OCI-M1 (cell line): ENCODE measurements at regions not wholly inside any gene's neighbourhood (a gene's known extent, or its start where the extent isn't known, plus 50 kb on each side); places are given as distances from the start of the nearest gene placed in this dataset.

ENCODE experiments used
- DNase-seq: peaks from one replicate; lab custom pipeline; 2025; lab: John Stamatoyannopoulos, UW

DNA sequence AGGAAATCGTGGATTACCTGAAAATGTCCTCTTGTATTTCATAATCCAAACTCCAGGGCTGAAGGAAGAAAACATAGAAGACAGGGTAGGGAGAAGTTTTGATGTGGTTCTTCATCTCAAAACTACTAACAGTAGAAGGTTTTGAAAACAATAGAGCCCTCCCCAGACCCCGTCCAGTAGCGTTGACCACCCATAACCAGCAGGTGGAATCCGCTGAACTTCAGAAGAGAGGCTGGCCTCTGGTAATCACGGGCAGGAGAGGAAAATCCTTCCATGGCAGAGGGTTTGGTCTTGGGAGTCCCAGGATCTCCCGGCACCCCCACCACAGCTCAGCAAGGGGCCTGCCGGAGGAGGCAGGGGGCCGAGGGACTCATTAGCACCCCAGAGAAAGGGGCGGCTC is 333.4 kb upstream of the RNF32 start:
- DNase-seq: no peak

GRCh38 chr7:156305351-156305750 is 335.2 kb upstream of the RNF32 start:
- DNase-seq: no peak

DNA sequence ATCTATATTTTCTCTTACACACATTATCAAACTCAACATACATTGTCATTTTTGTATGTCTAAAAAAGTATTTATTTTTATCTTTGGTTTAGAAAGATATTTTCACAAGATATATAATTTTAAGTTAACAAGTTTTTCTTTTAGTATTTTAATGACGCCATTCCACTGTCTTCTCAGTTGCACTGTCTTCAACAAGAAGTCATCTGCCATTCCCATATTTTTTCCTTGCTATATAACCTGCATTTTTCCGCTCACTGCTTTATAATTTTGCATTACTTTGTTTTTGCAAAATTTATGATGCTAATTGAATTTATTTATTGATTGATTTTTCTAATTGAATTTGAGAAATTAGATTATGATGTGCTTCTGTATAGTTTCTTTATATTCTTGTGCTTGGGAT is 357.8 kb upstream of the RNF32 start:
- DNase-seq: no peak

GRCh38 chr7:156279635-156280034 is 360.9 kb upstream of the RNF32 start:
- DNase-seq: no peak

- no peak for DNase-seq
Measured at GRCh38 chr7:156275292-156275691, 365.3 kb upstream of the RNF32 start.

DNA sequence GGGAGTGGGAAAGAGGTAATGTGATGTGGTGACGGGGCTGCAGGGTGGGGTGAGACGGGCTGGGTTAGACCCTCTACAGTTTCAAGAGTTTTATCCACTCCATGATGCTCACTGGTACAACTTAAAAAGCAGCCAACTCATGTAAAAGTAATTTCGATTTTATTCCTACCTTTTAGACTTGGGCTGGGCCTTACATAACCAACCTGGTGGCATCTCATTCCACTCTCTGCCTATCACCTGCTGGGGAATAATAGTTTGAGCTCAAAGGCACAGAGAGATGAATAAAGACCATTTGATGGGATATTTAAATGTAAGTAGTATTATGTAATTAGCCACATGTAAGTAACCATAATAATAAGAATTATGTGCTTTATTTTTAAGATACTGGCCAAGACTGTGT is 366.0 kb upstream of the RNF32 start:
- no peak for DNase-seq

GRCh38 chr7:156261581-156261980 is 379.0 kb upstream of the RNF32 start:
- DNase-seq: no peak

DNA sequence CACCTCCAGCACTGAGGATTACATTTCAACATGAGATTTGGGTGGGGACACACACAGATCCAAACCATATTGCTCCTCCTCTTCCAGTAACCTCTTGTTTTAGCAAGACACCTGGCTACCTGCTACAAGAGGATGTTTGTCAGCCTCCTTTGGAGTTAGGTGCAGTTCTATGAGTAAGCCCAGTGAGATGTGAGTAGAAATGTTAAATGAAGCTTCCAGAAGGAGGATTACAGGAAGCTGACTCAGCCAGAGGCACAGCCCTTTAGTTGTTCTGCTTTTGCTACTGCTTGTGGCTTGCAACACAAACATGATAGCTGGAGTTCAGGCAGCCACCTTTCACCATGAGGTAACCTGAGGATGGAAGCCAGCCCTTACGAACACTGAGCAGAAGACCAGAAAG is 382.7 kb upstream of the RNF32 start:
- no peak for DNase-seq

DNA sequence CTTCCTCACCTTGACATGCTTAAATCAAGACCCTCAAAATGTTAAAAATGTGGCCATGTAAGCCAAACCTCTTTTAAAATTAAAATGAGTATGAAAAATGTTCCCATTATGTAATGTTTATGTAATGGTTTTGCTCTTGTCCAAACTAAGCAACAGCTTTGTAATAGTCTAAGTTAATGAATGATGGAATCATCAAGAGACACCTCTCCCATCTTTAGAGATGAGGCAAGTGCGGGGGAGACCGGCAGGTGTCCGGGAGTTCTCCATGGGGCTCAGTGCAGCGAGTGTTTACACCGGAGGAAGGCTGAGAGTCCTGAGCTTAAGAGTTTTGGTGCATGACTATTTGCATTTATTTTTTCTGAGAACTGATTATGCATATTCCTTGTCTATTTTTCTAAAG is 384.9 kb upstream of the RNF32 start:
- DNase-seq: no peak

- no peak for DNase-seq
Measured at GRCh38 chr7:156251861-156252260, 388.7 kb upstream of the RNF32 start.

- DNase-seq: no peak
Measured at GRCh38 chr7:156240532-156240931, 400.0 kb upstream of the RNF32 start.

GRCh38 chr7:156238366-156239133 is 402.0 kb upstream of the RNF32 start:
- DNase-seq: no peak

- no peak for DNase-seq
Measured at GRCh38 chr7:156237614-156238013, 403.0 kb upstream of the RNF32 start.

- DNase-seq: no peak
Measured at GRCh38 chr7:156236936-156237599, 403.5 kb upstream of the RNF32 start.

- DNase-seq: no peak
Measured at GRCh38 chr7:156236181-156236889, 404.2 kb upstream of the RNF32 start.

GRCh38 chr7:156234666-156235494 is 405.7 kb upstream of the RNF32 start:
- no peak for DNase-seq

- DNase-seq: no peak
Measured at GRCh38 chr7:156234192-156234591, 406.4 kb upstream of the RNF32 start.

DNA sequence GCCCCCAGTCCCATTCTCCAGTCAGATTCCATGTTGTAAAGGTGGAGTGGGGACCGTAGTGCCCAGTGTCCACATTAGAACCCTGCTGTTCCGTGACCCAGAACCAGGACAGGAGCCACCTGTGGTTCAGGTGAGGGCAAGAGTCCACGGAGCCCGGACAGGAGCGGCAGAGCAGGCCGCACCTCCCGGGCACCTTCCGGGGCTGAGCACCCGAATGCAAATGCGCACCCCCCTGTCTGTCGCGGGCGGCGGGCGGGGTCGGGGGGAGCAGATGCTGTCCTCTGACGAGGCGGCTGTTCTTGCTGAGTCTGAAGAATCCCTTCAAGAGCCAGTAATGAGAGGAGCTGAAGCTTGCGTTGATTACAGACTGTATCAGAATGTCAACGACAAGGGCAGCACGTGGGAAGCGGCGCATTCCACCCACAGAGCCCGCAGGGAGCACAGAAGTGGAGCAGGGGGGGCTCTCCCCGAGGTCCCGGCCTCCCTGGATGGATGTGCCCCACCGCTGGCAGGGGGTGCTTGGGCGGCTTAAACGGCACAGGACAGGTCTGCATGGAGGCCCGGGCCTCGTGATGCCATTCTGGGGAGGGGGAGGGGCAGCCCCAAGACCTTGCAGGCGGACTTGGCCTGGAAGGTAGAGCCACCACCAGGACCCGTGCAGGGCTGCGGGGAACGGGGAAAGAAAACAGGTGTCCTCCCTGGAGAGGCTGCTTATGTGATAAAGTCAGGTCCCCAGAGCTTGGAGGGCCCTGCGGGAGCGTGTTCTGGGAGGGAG is 407.5 kb upstream of the RNF32 start:
- no peak for DNase-seq

DNA sequence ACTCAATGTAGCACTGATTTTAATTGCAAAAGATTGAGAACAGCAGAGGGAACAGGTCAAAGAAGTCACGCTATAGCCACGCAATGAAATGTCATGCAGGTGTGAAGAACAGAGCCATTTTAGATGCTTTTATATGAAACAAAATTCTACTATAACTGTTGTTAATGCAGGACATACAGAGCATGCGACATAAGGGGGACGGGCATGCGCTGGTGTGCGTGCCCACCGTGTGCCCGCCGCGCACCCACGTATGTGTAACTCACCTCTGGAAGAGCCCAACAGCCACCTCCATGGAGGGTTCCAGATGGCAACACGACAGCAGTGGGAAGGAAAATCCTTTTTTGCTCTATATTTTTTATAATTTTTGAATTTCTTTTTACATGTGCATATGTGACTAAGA is 410.0 kb upstream of the RNF32 start:
- no peak for DNase-seq

DNA sequence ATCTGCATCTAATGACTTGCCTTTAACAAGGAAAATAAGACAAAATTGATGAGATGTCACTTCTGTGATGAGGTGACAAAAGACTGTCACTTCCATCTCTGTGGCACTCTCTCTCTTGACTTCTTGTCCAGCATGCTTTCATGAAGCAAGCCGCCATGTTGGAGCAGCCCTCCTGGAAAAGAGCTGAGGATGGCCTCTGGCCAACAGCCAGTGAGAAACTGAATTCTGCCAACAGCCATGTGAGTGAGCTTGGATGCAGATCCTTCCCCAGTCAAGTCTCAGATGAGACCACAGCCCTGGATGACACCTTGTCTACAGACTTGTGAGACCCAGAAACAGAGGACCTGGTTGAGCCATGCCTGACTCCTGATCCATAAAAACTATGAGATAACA is 412.6 kb upstream of the SHH start:
- no peak for DNase-seq
